ENCODE measurements at regions not wholly inside any gene's neighbourhood (a gene's known extent, or its start where the extent isn't known, plus 50 kb on each side); places are given as distances from the start of the nearest gene placed in this dataset.
"Not testable (repeated sequence)": the region's sequence is repeated elsewhere in the genome, so short reads cannot be mapped to it uniquely, and the experiment has no call there.

DNA sequence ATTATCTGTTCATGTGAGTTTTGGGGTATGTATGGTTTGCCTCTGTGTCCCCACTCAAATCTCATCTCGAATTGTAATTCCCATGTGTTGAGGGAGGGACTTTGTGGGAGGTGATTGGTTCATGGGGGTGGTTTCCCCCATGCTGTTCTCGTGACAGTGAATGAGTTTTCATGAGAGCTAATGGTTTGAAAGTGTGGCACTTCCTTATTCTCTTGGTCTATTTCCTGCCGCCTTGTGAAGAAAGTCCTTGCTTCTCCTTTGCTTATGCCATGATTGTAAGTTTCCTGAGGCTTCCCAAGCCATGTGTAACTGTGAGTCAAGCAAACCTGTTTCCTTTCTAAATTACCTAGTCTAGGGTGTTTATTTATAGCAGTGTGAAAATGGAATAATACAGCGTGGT lies 128.1 kb upstream of the HS3ST4 start:
- no peak for DNase-seq (ENCODE audit: low spot score)

DNA sequence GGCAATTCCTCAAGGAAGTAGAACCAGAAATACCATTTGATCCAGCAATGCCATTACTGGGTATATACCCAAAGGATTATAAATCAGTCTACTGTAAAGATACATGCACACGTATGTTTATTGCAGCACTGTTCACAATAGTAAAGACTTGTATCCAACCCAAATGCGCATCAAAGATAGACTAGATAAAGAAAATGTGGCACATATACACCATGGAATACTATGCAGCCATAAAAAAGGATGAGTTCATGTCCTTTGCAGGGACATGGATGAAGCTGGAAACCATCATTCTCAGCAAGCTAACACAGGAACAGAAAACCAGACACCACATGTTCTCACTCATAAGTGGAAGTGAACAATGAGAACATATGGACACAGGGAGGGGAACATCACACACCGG lies 130.0 kb upstream of the HS3ST4 start:
- DNase-seq (ENCODE audit: low spot score): not testable (repeated sequence)

DNA sequence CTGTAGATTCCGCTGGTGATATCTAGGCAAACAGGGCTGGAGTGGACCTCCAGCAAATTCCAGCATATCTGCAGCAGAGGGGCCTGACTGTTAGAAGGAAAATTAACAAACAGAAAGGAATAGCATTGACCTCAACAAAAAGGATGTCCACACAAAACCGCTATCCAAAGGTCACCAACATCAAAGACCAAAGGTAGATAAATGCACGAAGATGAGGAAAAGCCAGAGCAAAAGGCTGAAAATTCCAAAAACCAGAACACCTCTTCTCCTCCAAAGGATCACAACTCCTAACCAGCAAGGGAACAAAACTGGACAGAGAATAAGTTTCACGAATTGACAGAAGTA lies 134.8 kb upstream of the HS3ST4 start:
- not testable (repeated sequence) for DNase-seq (ENCODE audit: low spot score)

DNA sequence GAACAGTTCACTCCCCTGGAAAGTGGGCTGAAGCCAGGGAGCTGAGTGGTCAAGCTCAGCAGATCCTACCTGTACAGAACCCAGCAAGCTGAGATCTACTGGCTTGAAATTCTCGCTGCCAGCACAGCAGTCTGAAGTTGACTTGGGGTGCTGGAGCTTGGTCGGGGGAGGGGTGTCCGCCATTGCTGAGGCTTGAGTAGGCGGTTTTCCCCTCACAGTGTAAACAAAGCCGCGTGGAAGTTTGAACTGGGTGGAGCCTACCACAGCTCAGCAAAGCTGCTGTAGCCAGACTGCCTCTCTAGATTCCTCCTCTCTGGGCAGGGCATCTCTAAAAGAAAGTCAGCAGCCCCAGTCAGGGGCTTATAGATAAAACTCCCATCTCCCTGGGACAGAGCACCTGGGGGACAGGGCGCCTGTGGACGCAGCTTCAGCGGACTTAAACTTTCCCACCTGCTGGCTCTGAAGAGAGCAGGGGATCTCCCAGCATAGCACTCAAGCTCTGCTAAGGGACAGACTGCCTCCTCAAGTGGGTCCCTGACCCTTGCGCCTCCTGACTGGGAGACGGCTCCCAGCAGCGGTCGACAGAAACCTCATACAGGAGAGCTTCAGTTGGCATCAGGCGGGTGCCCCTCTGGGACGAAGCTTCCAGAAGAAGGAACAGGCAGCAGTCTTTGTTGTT lies 135.3 kb upstream of the HS3ST4 start:
- peak; percentile 2 for DNase-seq (ENCODE audit: low spot score)

DNA sequence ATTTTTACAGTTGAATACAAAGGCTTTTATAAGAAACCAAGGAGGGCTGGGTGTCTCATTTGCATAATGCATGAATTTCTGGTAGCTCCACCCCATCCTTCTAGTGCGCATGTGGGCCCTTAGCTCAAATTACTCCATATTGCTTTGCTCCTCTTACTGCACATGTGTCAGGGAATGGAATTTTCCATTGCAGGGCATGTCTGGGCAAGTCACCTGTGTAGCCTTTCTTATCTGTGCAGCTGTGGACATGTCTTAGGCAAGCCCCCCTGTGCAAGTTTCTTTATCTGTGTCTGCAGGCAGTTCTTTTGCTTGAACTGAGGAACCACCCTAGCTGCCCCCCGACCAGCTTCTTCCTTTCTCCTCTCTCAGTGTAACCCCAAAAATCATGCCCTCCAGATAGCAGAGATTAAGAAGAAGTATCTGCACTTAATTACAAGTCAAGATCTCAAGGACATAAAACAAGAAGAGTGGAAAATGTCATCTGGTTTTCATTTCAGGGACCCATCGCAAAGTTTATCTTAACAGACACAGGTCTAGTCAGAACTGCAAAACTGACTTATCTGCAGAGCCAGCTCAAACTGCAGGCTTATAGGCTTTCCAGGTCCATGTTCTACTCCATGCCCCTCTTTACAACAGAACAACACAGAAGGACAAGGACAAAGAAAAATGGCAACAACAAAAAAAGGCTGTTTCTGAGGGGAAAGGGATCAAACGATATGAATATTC lies 137.9 kb upstream of the HS3ST4 start:
- DNase-seq (ENCODE audit: low spot score): no peak

DNA sequence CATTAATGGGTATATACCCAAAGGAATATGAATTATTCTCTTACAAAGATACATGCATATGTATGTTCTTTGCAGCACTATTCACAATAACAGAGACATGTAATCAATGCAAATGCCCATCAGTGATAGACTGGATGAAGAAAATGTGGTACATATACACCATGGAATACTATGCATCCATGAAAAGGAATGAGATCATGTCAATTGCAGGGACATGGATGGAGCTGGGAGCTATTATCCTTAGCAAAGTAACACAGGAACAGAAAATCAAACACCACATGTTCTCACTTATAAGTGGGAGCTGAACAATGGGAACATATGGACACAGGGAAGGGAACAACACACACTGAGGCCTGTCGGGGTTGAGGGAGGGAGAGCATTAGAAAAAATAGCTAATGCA lies 141.1 kb upstream of the HS3ST4 start:
- no peak for DNase-seq (ENCODE audit: low spot score)

DNA sequence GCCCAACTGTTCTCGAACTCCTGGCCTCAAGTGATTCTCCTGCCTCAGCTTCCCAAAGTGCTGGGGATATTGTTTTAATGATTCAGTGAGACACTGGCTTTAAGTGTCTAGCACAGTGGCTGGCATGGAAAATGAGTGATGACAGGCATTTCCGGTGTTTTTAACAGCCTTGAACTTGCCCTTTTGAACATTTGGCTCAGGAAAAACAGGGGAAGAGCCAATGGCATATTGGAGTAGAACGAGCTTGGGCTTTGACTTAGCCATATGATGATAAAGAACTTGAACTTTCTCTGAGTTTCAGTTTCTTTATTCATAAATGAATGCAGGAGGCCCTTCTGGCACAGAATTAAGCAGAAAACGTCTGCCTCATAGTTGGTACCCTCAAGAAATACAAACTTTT lies 145.0 kb upstream of the HS3ST4 start:
- DNase-seq (ENCODE audit: low spot score): no peak

DNA sequence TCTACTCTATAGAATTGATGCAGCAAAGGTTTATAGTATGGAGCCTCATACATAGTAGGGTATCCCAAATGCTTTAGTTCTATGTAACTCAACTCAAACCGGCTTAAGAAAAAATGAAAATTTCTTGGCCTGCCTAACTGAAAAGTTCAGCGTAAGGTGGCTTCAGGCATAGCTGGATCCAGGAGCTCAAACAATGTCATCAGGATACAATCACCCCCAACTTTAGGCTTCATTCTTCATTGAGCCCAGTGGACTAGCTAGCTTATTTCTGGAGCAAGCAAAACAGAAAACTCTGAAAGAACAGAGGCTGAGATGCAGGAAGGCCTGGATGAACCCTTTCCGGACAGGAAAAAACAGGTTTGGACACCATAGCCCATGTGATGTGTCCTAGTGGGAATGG lies 147.5 kb upstream of the HS3ST4 start:
- no peak for DNase-seq (ENCODE audit: low spot score)

DNA sequence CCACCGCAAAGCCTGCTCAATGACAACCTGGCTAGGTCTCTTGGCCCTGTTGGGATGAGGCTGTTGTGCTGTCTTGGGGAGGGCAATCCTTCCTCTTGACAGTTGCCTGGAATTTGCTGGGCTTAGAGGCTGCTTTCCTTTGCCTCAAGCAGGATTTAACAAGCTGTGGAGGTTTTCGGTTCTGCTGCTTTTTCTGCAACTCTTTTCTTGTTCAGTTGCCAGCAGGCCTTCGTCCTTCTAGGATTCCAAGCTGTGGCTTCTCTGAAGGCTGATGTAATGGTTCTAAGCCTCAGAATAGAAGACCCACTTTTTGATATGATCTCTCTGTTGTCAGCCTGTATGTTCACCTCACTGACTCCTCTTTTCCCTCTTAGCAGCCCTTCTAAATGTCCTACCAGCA lies 149.5 kb upstream of the HS3ST4 start:
- DNase-seq (ENCODE audit: low spot score): no peak

DNA sequence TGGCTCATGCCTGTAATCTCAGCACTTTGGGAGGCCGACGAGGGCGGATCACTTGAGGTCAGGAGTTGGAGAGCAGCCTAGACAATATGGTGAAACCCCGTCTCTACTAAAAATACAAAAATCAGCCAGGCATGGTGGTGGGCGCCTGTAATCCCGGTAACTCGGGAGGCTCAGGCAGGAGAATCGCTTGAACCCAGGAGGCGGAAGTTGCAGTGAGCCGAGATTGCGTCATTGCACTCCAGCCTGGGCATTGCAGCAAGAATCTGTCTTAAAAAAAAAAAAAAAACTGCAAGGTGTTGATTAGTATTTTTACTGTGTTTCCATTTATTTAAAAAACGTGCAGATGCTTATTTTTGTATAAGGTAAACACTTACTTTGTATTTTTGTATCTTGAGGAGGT lies 152.0 kb upstream of the HS3ST4 start:
- not testable (repeated sequence) for DNase-seq (ENCODE audit: low spot score)

DNA sequence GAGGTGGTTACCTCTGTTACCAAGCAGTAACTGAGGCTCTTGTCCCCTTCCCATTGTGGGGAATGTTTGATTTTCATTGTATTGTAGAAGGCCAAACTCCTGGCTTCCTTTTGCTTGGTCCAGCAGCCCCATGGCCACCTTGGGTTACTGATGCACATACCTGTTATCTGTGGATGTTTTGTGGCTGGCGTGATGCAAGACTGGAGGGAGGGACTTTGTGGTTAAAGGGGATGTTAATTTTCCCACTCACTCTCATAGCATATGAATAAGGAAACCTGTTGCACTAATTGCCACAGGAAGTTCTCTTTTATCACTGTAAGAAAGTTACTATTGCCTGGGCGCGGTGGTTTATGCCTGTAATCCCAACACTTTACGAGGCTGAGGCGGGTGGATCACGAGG lies 168.6 kb upstream of the HS3ST4 start:
- peak; percentile 38 for DNase-seq (ENCODE audit: low spot score)

DNA sequence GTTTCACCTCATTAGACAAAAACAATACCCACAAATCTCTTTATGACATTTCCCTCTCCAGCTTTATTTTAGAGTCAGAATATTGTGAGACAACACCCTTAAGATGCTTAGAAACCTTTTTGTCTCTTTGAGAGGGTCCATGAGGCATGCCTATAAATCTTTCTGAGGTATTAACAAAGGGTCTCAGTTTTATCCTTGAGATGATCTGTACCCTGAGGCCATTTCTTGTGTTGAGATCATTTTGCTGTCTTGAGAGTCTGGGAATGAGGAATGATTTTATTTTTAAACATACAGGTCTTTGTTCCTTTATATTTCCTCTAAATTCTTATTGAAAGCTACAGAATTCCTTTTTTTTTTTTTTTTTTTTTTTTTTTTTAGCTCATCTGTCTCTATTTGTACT lies 179.7 kb upstream of the HS3ST4 start:
- no peak for DNase-seq (ENCODE audit: low spot score)

DNA sequence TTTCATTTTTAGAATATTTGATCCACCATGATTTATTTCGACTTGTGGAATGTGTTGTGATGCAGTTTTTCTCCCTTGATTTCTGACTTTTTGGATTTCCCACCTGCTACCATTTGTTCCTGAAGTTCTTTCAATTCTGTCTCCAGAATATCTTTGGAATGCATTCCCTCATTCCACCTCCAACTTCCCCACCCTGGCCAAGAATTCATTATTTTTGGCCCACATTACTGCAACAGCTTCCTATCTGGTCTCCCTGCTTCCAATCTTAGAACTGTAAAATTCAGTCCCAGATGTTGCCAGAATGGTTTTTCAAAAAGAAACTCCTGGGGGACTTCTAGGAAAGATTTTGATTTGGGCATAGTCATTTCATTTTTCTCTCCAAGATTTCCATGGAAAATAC lies 182.3 kb upstream of the HS3ST4 start:
- no peak for DNase-seq (ENCODE audit: low spot score)

DNA sequence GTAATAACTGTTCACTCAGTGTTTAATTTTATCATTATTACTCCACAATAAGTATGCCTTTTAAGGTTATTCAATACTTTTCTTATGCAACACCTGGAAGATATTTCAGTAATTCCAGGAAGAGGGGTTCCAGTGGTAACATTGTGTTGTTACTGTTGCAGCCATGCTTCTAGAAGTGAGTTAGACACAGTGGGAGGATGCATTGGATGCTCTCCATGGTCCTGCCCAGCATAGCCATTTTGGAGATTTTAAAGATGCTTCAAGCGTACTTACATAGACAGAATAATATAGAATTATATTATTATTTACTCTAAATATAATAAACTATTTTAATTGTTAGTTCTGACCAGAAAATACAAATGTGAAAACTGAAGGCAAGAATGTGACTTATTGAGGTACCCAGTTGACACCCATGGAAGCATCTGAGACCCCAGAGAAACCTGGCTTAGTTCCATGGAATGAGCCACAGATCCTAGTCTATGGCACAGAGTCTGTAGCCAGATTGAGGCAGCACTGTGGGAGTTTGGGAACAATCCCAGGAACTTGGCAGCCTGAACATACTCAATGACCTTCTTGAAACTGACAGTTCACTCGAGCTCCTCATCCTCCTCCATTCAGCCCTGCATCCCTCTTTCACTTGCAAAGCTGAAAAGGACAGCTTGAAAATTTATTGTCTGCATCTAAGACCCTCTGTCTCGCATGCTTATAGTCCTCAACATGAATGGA lies 190.1 kb upstream of the HS3ST4 start:
- no peak for DNase-seq (ENCODE audit: low spot score)

DNA sequence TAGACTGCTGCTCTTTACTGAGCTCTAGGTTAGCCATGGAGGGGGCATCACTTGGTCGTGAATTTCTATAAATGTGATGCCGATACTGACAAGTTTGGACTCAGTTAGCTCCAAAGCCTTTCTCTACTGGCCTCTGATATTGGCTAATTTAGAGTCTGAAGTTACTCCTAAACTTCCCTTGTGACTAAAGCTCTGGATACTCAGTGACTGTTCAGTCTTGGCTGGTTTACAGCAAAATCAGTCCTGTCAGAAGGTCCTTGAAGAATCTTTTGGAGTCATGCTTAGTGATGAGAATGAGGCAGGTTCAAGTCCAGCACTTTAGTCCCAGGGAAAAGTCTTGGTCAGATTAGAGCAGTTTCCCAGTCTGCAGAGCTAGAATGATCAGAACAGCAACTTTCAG lies 197.5 kb upstream of the HS3ST4 start:
- no peak for DNase-seq (ENCODE audit: low spot score)

DNA sequence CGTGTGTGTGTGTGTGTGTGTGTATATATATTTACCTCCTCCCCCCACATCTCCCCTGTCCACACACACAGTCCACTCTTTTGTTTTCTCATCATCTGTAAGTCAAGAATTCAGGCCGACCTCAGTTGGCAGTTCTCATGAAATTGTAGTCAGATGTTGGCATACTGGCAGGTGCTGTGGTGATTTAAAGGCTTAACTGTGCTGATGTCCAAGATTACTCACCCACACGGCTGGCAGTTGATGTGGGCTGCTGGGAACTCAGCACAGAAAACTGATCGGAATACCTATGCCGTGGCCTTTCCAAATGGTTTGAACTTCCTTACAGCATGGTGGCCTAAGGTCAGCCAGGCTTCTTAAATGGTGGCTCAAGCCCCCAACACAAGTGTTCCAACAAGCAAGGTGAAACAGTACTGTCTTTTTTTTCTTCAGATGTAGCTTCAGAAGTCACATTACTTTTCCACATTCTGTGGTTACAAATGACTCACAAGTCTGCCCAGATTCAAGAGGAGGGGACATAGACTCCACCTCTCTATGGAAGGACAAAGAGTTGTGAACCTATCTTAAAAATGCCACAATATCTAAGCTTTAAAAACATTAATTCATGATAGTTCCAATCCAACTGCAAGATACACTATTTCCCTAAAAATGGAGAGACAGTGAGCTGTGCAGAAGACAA lies 198.5 kb upstream of the HS3ST4 start:
- peak; percentile 86 for DNase-seq (ENCODE audit: low spot score)

DNA sequence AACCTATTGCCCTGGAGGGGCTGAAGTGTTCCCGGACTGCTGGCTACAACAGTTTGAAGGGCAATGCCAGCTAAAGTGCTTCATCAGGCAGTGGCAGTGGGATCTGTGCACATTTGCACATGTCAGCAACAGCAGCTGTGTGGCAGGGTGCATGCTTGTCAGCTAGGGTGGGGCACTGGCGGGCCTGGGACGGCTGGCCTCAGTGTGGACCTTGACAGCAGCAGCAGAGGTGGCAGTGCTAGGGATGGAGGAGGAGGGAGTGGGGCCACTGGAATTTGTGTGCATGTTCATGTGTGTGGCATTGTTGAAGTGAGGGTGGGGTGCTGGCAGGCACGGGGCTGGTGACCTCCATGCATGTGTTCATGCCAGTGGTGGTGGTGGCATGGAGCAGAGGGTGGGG lies 203.3 kb upstream of the HS3ST4 start:
- no peak for DNase-seq (ENCODE audit: low spot score)

DNA sequence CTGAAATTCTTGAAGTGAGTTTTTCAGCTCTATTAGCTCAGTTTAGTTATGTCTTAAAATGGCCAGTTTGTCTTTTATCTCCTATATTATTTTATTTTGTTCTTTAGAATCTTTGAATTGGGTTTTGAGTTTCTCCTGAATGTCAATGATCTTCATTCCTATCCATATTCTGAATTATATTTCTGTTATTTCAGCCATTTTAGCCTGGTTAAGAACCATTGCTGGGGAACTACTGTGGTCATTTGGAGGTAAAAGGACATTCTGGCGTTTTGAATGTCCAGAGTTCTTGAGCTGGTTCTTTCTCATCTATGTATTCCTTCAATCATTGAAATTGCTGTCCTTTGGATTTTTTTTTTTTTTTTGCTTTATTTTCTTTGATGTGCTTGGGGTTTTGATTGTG lies 203.9 kb upstream of the HS3ST4 start:
- no peak for DNase-seq (ENCODE audit: low spot score)

DNA sequence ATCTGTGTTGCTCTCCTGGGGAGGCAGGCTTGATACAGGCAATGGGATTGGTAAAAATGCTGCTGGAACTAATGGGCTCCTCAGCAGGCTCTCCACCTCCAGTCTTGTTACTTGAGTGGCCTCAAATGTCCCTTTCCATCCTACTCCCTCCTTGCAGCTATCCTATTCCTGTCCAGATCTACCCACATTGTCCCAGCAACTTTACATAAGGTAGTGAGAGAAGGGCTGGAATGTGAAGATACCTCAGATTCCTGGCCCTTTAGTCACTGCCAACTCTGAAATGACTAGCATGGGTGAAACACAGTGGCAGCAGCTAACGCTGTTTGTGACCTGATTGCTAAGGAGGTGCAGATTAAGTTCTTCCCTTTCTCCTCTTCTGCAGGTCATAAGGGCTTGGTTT lies 210.1 kb upstream of the HS3ST4 start:
- peak; percentile 69 for DNase-seq (ENCODE audit: low spot score)

DNA sequence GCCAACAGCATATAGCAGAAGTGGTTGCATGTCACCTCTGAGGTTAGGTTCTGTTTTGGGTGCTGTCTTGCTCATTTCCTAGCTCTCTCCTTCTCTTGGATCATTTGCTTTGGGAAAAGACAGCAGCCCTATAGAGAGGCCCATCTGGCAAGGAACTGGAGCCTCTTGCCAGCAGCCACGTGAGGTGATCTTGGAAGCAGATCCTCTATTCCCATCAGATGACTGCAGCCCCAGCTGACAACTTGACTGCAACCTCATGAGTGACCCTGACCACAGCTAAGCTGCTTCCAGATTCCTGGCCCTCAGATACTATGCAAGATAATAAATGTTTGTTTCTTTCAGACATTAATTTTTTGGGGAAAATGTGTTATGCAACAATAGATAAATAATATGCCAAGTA lies 213.3 kb upstream of the HS3ST4 start:
- DNase-seq (ENCODE audit: low spot score): no peak

DNA sequence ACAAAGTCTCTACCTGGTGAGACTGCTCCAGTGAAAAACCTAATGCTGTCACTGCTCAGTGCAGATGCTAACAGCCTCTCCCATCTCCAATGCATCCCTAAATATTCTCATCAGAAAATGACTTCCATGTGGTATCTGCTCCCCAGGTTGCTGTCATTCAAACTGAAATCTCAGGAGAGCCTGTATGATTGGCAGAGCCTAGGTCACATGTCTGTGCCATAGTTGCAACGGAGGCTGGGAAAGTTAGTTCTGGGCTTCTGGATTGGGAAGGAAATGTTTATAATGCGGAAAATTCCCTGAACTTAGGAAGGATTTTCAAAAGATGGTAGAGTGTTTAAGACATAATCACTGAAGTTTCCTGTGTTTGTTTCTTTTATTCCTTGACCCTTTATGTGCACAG lies 206.4 kb upstream of the ZKSCAN2 start:
- DNase-seq (ENCODE audit: low spot score): no peak

DNA sequence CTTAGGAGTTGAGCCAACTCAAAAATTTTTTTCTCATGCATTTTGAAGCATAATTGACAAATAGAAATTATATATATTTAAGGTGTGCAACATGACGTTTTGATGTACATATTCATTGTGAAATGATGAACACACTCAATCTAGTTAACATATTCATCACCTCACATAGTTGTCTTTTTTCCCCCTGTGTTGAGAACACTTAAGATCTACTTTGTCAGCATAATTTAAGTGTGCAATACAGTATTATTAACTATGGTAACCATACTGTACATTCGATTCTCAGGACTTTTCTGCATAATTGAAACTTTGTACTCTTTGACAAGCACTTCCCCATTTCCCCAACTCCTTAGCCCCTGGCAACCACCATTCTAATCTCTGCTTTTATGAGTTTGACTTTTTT lies 192.2 kb upstream of the ZKSCAN2 start:
- no peak for DNase-seq (ENCODE audit: low spot score)

DNA sequence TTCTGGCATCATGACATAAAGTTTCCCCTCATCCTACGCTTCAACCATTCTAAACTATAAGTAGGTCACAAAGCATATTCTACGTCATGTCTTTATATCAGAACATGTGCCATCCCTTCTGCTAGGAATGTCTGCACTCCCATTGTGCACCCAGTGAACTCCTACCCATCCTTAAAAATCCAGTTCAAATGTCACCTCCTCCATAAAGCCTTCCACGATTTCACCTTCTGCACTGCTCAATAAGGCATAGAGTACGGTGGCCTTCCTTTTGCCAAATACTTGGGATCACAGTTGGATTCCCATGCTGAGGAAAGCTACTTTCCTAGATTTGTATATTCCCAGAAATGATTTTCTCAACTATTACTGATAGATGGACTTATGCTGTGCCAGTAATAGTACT lies 186.3 kb upstream of the ZKSCAN2 start:
- DNase-seq (ENCODE audit: low spot score): no peak
